HG03097 (cell line): ENCODE measurements at regions not wholly inside any gene's neighbourhood (a gene's known extent, or its start where the extent isn't known, plus 50 kb on each side); places are given as distances from the start of the nearest gene placed in this dataset.
"Not testable (repeated sequence)": the region's sequence is repeated elsewhere in the genome, so short reads cannot be mapped to it uniquely, and the experiment has no call there.

Experiments used
- ATAC-seq: cut with Tn5 transposase; IDR thresholded peaks from one replicate; pipeline ENCODE4 v1.9.1; 2021; ENCODE audit not compliant: unreplicated experiment, low FRiP score

- ATAC-seq, result not testable (repeated sequence)
Observed at GRCh38 chr20:26219546-26219945, 522.9 kb upstream of the ZNF337 start.

- no peak for ATAC-seq
Observed at GRCh38 chr20:26218301-26218700, 521.6 kb upstream of the ZNF337 start.

GRCh38 chr20:26216025-26216424, 519.4 kb upstream of the ZNF337 start:
- ATAC-seq, result no peak

- no peak for ATAC-seq
Observed at GRCh38 chr20:26214991-26215390, 518.3 kb upstream of the ZNF337 start.

GRCh38 chr20:26209171-26209941, 512.7 kb upstream of the ZNF337 start:
- no peak for ATAC-seq

- no peak for ATAC-seq
Observed at GRCh38 chr20:26208296-26209091, 511.8 kb upstream of the ZNF337 start.

GRCh38 chr20:26207967-26208295, 511.3 kb upstream of the ZNF337 start:
- not testable (repeated sequence) for ATAC-seq

- no peak for ATAC-seq
Observed at GRCh38 chr20:26207237-26207966, 510.7 kb upstream of the ZNF337 start.

- no peak for ATAC-seq
Observed at GRCh38 chr20:26205350-26205749, 508.7 kb upstream of the ZNF337 start.

- not testable (repeated sequence) for ATAC-seq
Observed at GRCh38 chr20:26201026-26201425, 504.4 kb upstream of the ZNF337 start.

GRCh38 chr20:26187329-26187728, 490.7 kb upstream of the ZNF337 start:
- not testable (repeated sequence) for ATAC-seq

- ATAC-seq, result not testable (repeated sequence)
Observed at GRCh38 chr20:26183720-26184119, 487.1 kb upstream of the ZNF337 start.

- not testable (repeated sequence) for ATAC-seq
Observed at GRCh38 chr20:26181364-26181763, 484.7 kb upstream of the ZNF337 start.

GRCh38 chr20:26171875-26172274, 475.2 kb upstream of the ZNF337 start:
- ATAC-seq, result not testable (repeated sequence)

- no peak for ATAC-seq
Observed at GRCh38 chr20:26169506-26169905, 472.9 kb upstream of the ZNF337 start.

- ATAC-seq, result no peak
Observed at GRCh38 chr20:26167499-26167898, 470.8 kb upstream of the ZNF337 start.

- ATAC-seq, result no peak
Observed at GRCh38 chr20:26163890-26164289, 467.2 kb upstream of the ZNF337 start.

GRCh38 chr20:26163151-26163550, 466.5 kb upstream of the ZNF337 start:
- not testable (repeated sequence) for ATAC-seq

- ATAC-seq, result not testable (repeated sequence)
Observed at GRCh38 chr20:26161741-26162140, 465.1 kb upstream of the ZNF337 start.

GRCh38 chr20:26160916-26161315, 464.3 kb upstream of the ZNF337 start:
- ATAC-seq, result not testable (repeated sequence)

- no peak for ATAC-seq
Observed at GRCh38 chr20:26154224-26154623, 457.6 kb upstream of the ZNF337 start.
